Ishikawa (cell line): ENCODE measurements at regions not wholly inside any gene's neighbourhood (a gene's known extent, or its start where the extent isn't known, plus 50 kb on each side); places are given as distances from the start of the nearest gene placed in this dataset.

Experiments
- CEBPB ChIP-seq: IDR thresholded peaks from 2 replicates; pipeline ENCODE4 v1.6.1; 2012
- CREB1 ChIP-seq: IDR thresholded peaks from 2 replicates; pipeline ENCODE4 v1.6.1; 2012; ENCODE audit warnings: low read depth
- EP300 ChIP-seq: IDR thresholded peaks from 2 replicates; pipeline ENCODE4 v1.6.1; 2012; ENCODE audit warnings: borderline replicate concordance
- FOXM1 ChIP-seq: IDR thresholded peaks from 2 replicates; pipeline ENCODE4 v1.6.1; 2012; ENCODE audit warnings: low read depth, borderline replicate concordance
- MAX ChIP-seq: IDR thresholded peaks from 2 replicates; pipeline ENCODE4 v1.6.1; 2012
- NFIC ChIP-seq: IDR thresholded peaks from 2 replicates; pipeline ENCODE4 v1.6.1; 2012
- RAD21 ChIP-seq: IDR thresholded peaks from 2 replicates; pipeline ENCODE4 v1.6.1; 2012; ENCODE audit warnings: low read depth
- TAF1 ChIP-seq: IDR thresholded peaks from 2 replicates; pipeline ENCODE4 v1.6.1; 2012; ENCODE audit warnings: low read depth, mild to moderate bottlenecking
- TCF12 ChIP-seq: IDR thresholded peaks from 2 replicates; pipeline ENCODE4 v1.6.1; 2012; ENCODE audit warnings: low read depth
- YY1 ChIP-seq: IDR thresholded peaks from 2 replicates; pipeline ENCODE4 v1.6.1; 2012; ENCODE audit warnings: low read depth
- ZBTB7A ChIP-seq: IDR thresholded peaks from 2 replicates; pipeline ENCODE4 v1.6.1; 2012; ENCODE audit warnings: low read depth
- TF ChIP-seq, protein P1 (sequence below): IDR thresholded peaks from 2 replicates; pipeline ENCODE4 v1.6.1; 2012; ENCODE audit warnings: low read depth, mild to moderate bottlenecking
- TF ChIP-seq, protein P2 (sequence below): IDR thresholded peaks from 2 replicates; pipeline ENCODE4 v1.6.1; 2012

- no peak for TF ChIP-seq MAX
- TF ChIP-seq EP300, result no peak
- no peak for TF ChIP-seq TAF1
- no peak for TF ChIP-seq YY1
- no peak for TF ChIP-seq RAD21
- TF ChIP-seq ZBTB7A, result no peak
- TF ChIP-seq NFIC, result 0 out of 2 replicates have a peak, but pooled peaks have one; percentile 33
- TF ChIP-seq, protein P1, sequence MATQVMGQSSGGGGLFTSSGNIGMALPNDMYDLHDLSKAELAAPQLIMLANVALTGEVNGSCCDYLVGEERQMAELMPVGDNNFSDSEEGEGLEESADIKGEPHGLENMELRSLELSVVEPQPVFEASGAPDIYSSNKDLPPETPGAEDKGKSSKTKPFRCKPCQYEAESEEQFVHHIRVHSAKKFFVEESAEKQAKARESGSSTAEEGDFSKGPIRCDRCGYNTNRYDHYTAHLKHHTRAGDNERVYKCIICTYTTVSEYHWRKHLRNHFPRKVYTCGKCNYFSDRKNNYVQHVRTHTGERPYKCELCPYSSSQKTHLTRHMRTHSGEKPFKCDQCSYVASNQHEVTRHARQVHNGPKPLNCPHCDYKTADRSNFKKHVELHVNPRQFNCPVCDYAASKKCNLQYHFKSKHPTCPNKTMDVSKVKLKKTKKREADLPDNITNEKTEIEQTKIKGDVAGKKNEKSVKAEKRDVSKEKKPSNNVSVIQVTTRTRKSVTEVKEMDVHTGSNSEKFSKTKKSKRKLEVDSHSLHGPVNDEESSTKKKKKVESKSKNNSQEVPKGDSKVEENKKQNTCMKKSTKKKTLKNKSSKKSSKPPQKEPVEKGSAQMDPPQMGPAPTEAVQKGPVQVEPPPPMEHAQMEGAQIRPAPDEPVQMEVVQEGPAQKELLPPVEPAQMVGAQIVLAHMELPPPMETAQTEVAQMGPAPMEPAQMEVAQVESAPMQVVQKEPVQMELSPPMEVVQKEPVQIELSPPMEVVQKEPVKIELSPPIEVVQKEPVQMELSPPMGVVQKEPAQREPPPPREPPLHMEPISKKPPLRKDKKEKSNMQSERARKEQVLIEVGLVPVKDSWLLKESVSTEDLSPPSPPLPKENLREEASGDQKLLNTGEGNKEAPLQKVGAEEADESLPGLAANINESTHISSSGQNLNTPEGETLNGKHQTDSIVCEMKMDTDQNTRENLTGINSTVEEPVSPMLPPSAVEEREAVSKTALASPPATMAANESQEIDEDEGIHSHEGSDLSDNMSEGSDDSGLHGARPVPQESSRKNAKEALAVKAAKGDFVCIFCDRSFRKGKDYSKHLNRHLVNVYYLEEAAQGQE, result no peak
- TF ChIP-seq CREB1, result no peak
- no peak for TF ChIP-seq FOXM1
- TF ChIP-seq, protein P2, sequence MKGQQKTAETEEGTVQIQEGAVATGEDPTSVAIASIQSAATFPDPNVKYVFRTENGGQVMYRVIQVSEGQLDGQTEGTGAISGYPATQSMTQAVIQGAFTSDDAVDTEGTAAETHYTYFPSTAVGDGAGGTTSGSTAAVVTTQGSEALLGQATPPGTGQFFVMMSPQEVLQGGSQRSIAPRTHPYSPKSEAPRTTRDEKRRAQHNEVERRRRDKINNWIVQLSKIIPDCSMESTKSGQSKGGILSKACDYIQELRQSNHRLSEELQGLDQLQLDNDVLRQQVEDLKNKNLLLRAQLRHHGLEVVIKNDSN, result no peak
- TF ChIP-seq TCF12, result no peak
- no peak for TF ChIP-seq CEBPB
Observed at GRCh38 chr3:124601190-124601589, 129.1 kb upstream of the UMPS start.
